ENCODE measurements at regions not wholly inside any gene's neighbourhood (a gene's known extent, or its start where the extent isn't known, plus 50 kb on each side); places are given as distances from the start of the nearest gene placed in this dataset.

- DNase-seq (no peak), ATAC-seq (ENCODE audit: low read depth) (no peak)
- Histone ChIP-seq H3K4me2 (replicated peaks; ENCODE audit: low read depth, low read length, poor library complexity, severe bottlenecking) (no peak overlapping the region), H3K36me3 (replicated peaks in 1 of 2; ENCODE audit: control extremely low read depth in 1 of 2, control insufficient read depth in 1 of 2, extremely low read depth in 1 of 2, insufficient read depth in 2 of 2, low read length in 1 of 2) (no peaks in the 10 kb centered on the region), H2AFZ (ENCODE audit: insufficient read depth, low read depth, low read length, poor library complexity, severe bottlenecking) (no peak overlapping the region), H3K27me3 (replicated peaks in 1 of 4; ENCODE audit: control extremely low read depth in 1 of 4, control insufficient read depth in 3 of 4, insufficient read depth in 4 of 4, low read length in 3 of 4) (no peaks in the 10 kb centered on the region), H3K4me1 (ENCODE audit: control insufficient read depth in 2 of 2, insufficient read depth in 2 of 2, low read length in 2 of 2) (no peaks in the 10 kb centered on the region), H3K27ac (ENCODE audit: low read length in 2 of 2) (no peak overlapping the region), H3K79me2 (ENCODE audit: control insufficient read depth, insufficient read depth, low read length) (no peaks in the 10 kb centered on the region), H3K9ac (ENCODE audit: low read length) (no peak overlapping the region), H3K9me3 (ENCODE audit: control extremely low read depth in 1 of 3, control insufficient read depth in 2 of 3, insufficient read depth in 1 of 3, low read length in 2 of 3) (no peaks in the 10 kb centered on the region), H4K20me1 (ENCODE audit: control insufficient read depth, insufficient read depth, low read length, poor library complexity, severe bottlenecking) (no peaks in the 10 kb centered on the region), H3K4me3 (ENCODE audit: control extremely low read depth in 1 of 5, extremely low read depth in 1 of 5, insufficient read depth in 1 of 5, low read depth in 2 of 5, low read length in 4 of 5) (no peak overlapping the region)
- TF ChIP-seq, protein P1, sequence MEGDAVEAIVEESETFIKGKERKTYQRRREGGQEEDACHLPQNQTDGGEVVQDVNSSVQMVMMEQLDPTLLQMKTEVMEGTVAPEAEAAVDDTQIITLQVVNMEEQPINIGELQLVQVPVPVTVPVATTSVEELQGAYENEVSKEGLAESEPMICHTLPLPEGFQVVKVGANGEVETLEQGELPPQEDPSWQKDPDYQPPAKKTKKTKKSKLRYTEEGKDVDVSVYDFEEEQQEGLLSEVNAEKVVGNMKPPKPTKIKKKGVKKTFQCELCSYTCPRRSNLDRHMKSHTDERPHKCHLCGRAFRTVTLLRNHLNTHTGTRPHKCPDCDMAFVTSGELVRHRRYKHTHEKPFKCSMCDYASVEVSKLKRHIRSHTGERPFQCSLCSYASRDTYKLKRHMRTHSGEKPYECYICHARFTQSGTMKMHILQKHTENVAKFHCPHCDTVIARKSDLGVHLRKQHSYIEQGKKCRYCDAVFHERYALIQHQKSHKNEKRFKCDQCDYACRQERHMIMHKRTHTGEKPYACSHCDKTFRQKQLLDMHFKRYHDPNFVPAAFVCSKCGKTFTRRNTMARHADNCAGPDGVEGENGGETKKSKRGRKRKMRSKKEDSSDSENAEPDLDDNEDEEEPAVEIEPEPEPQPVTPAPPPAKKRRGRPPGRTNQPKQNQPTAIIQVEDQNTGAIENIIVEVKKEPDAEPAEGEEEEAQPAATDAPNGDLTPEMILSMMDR (IDR thresholded peaks at IDR 0.05): no peak
- TF ChIP-seq EZH2 (IDR thresholded peaks at IDR 0.05; ENCODE audit: borderline replicate concordance, insufficient read depth, low read depth, low read length, poor library complexity, severe bottlenecking): no peak
- Mint-ChIP-seq H3K27ac (no peak overlapping the region), H3K4me3 (no peak overlapping the region), H3K27me3 (peaks cover 1% of the 10 kb centered on the region), H3K9me3 (ENCODE audit: insufficient read depth) (no peaks in the 10 kb centered on the region), H3K4me1 (no peaks in the 10 kb centered on the region)
- WGBS (ENCODE audit: insufficient coverage): no CpG with 5 or more reads among the region's 4 CpGs
- intact Hi-C loops (cut with micrococcal nuclease): no loop called here
- ChIA-PET CTCF (no interaction called here), POLR2A (no interaction called here)
These were observed 295.1 kb upstream of the SOX9 start for GRCh38 chr17:71825687-71826086.

GRCh38 chr17:71828182-71828596 lies 292.6 kb upstream of the SOX9 start:
- Histone ChIP-seq H4K20me1 (ENCODE audit: control insufficient read depth, insufficient read depth, low read length, poor library complexity, severe bottlenecking) (no peaks in the 10 kb centered on the region), H3K4me3 (ENCODE audit: control extremely low read depth in 1 of 5, extremely low read depth in 1 of 5, insufficient read depth in 1 of 5, low read depth in 2 of 5, low read length in 4 of 5) (no peak overlapping the region), H3K27me3 (replicated peaks in 1 of 4; ENCODE audit: control extremely low read depth in 1 of 4, control insufficient read depth in 3 of 4, insufficient read depth in 4 of 4, low read length in 3 of 4) (no peaks in the 10 kb centered on the region), H3K27ac (ENCODE audit: low read length in 2 of 2) (no peak overlapping the region), H3K4me1 (ENCODE audit: control insufficient read depth in 2 of 2, insufficient read depth in 2 of 2, low read length in 2 of 2) (no peaks in the 10 kb centered on the region), H3K9ac (ENCODE audit: low read length) (no peak overlapping the region), H3K4me2 (replicated peaks; ENCODE audit: low read depth, low read length, poor library complexity, severe bottlenecking) (no peak overlapping the region), H3K79me2 (ENCODE audit: control insufficient read depth, insufficient read depth, low read length) (no peaks in the 10 kb centered on the region), H2AFZ (ENCODE audit: insufficient read depth, low read depth, low read length, poor library complexity, severe bottlenecking) (no peak overlapping the region), H3K9me3 (ENCODE audit: control extremely low read depth in 1 of 3, control insufficient read depth in 2 of 3, insufficient read depth in 1 of 3, low read length in 2 of 3) (no peaks in the 10 kb centered on the region), H3K36me3 (replicated peaks in 1 of 2; ENCODE audit: control extremely low read depth in 1 of 2, control insufficient read depth in 1 of 2, extremely low read depth in 1 of 2, insufficient read depth in 2 of 2, low read length in 1 of 2) (no peaks in the 10 kb centered on the region)
- H3K27me3 Mint-ChIP-seq: peaks cover 5% of the 10 kb centered on the region
- ATAC-seq (ENCODE audit: low read depth): no peak
- ChIA-PET CTCF (no interaction called here), POLR2A (no interaction called here)
- DNase-seq: no peak
- H3K27ac Mint-ChIP-seq: no peak overlapping the region
- no peaks in the 10 kb centered on the region for H3K4me1 Mint-ChIP-seq
- intact Hi-C loops (cut with micrococcal nuclease): no loop called here
- WGBS (ENCODE audit: insufficient coverage): 15% methylated on average over 4 of the region's 5 CpGs
- TF ChIP-seq EZH2 (IDR thresholded peaks at IDR 0.05; ENCODE audit: borderline replicate concordance, insufficient read depth, low read depth, low read length, poor library complexity, severe bottlenecking): no peak
- TF ChIP-seq, protein P1 (IDR thresholded peaks at IDR 0.05): no peak
- H3K4me3 Mint-ChIP-seq: no peak overlapping the region
- no peaks in the 10 kb centered on the region for H3K9me3 Mint-ChIP-seq (ENCODE audit: insufficient read depth)

Measured in B cell (primary cell).